Retinal pigment epithelial cell (primary cell): ENCODE measurements at regions not wholly inside any gene's neighbourhood (a gene's known extent, or its start where the extent isn't known, plus 50 kb on each side); places are given as distances from the start of the nearest gene placed in this dataset.
"Not testable (repeated sequence)": the region's sequence is repeated elsewhere in the genome, so short reads cannot be mapped to it uniquely, and the experiment has no call there.

Experiments
- DNase-seq: peaks from one replicate; pipeline ENCODE4 v3.0.0-alpha.2; 2010; ENCODE audit warnings: low read depth
- H3K4me3 ChIP-seq: 2 replicates; pipeline ENCODE4 v1.5.1; 2011; ENCODE audit warnings: mild to moderate bottlenecking, low read length, control low read depth, moderate library complexity
- CTCF ChIP-seq: conservative IDR thresholded peaks from 2 replicates; pipeline ENCODE4 v1.5.1; 2011; ENCODE audit warnings: low read depth, low read length, control low read depth, inconsistent platforms

GRCh38 chr2:194054313-194054712, 1602.7 kb upstream of the SLC39A10 start:
- TF ChIP-seq CTCF: no peak
- H3K4me3 ChIP-seq: no peak overlapping the region
- peak; percentile 59 for DNase-seq

- no peak for TF ChIP-seq CTCF
- no peak for DNase-seq
- no peak overlapping the region for H3K4me3 ChIP-seq
Measured at GRCh38 chr2:194044321-194044720, 1612.7 kb upstream of the SLC39A10 start.

DNA sequence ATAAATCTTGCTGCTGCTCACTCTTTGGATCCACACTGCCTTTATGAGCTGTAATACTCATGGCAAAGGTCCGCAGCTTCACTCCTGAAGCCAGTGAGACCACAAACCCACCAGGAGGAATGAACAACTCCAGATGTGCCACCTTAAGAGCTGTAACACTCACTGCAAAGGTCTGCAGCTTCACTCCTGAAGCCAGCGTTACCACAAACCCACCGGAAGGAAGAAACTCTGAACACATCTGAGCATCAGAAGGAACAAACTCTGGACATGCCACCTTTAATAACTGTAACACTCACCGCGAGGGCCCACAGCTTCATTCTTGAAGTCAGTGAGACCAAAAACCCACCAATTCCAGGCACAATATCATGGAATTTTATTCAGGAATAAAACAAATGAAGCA, 1635.9 kb upstream of the SLC39A10 start:
- not testable (repeated sequence) for H3K4me3 ChIP-seq, DNase-seq

GRCh38 chr2:194020155-194020554, 1636.9 kb upstream of the SLC39A10 start:
- no peak for DNase-seq

GRCh38 chr2:194015751-194016150, 1641.3 kb upstream of the SLC39A10 start:
- no peak for DNase-seq
- H3K4me3 ChIP-seq: no peak overlapping the region
- TF ChIP-seq CTCF: no peak

More at GRCh38 chr2:194020155-194020554, 1636.9 kb upstream of the SLC39A10 start:
- TF ChIP-seq CTCF: no peak
- H3K4me3 ChIP-seq: no peak overlapping the region

DNA sequence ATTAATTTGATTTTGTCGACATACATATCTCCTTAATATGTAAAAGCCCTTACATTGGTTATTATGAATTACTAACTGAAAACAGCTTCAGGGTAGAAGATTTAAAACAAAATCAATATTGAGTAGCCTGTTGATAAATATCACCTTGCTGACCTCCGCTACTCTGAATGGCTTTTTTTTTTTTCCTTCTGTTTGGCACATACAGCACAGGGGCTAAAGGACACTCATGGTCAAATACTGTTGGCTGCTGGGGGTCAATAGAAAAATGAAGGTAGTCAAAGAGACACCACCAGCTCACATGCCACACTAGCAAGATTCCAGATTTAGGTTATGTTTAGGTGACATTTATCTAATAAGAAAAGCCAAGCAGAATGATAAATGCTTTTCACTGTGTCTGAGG, 1642.4 kb upstream of the SLC39A10 start:
- H3K4me3 ChIP-seq: no peak overlapping the region
- TF ChIP-seq CTCF: no peak
- no peak for DNase-seq

DNA sequence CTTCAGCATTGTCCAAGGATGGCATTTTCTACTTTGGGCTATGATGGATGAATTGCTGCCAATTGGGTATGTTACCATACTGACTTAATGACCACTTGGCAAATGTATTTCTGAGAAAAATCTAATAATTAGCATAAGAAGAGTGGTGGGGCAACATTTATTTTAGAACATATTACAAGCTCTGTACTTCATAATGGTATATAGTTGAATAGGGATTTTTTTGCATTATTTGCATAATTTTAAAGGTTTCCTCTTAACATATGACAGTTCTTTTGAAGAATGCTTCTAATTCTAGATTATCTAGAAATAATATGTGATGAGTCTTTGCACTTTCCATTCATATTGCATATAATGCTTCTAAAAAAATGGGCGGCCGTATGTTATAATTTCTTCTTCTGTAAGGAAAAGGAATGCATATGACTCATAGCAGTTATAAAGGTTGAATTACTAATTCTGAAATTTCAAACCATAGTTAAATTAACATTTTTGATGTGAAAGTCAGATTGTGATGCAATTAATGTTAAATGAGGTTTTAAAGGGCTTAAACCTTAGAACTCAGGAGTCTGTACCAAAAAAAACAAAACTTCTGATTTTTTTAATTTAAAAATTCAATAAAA, 1652.3 kb upstream of the SLC39A10 start:
- no peak for TF ChIP-seq CTCF
- DNase-seq: no peak
- H3K4me3 ChIP-seq: no peak overlapping the region
